ENCODE measurements at regions not wholly inside any gene's neighbourhood (a gene's known extent, or its start where the extent isn't known, plus 50 kb on each side); places are given as distances from the start of the nearest gene placed in this dataset.
A peak's percentile ranks its signal among the peaks of the same experiment; 100 is the strongest.

DNA sequence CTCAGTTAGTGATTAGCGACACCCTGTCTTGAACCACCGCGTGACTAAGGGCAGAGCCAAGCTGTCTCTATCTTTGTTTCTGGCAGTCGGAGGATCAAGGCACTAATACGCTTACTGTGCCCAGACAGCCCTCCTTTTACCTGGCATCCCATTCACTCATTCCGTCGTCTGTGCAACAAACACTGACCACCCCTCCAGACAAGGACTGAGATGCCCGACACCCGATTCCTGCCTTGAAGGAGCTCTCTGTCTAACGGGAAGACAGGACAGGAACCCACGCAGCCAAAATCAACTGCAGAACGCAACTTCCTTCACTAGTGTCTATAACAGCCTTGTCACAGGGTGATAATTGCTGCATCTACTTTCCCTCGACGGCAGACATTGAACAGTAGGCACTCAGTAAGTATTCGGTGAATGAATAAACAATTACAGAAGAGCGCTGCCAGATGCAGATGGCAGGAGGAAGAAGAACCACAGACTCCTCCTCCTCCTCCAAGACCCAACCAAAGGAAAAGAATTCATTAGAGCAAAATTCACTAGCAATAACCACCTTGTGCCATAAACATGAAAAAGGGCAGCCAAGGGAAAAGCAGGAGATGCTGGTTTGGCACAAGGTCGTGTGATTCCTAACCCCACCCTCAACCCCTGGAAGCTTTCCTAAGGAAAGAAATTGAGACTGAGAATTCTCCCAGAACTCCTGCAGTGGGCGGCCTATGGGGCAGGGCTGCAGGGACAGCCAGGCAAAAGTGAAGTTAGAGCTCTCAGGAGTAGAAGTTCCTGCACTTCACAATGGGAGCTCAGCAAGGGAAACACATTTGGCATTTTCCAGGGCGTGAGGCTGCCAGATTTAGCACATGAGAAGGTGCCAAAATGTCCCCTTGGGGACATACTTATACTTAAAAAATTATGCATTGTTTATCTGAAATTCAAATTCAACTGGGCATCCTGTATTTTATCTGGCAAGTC lies 186.6 kb upstream of the DIO3 start:
- Mint-ChIP-seq H3K27me3 (peaks cover 26 to 27% of the 10 kb centered on the region in 2 donors), H3K36me3 (no peaks in the 10 kb centered on the region), H3K9me3 (peaks cover 0 to 5% (median 0%) of the 10 kb centered on the region in 3 donors), H3K27ac (peak overlapping the region in 1 of 2 donors; percentile 47), H3K4me1 (no peaks in the 10 kb centered on the region), H3K4me3 (no peak overlapping the region)
- ChIA-PET CTCF (no interaction called here), POLR2A (no interaction called here)
- Histone ChIP-seq H3K27ac (ENCODE audit: low read length) (no peak overlapping the region), H3K36me3 (ENCODE audit: control insufficient read depth in 2 of 2, extremely low read depth in 1 of 2, insufficient read depth in 1 of 2, low read length in 1 of 2) (no peaks in the 10 kb centered on the region), H3K4me1 (ENCODE audit: control insufficient read depth in 1 of 2, extremely low read depth in 1 of 2, insufficient read depth in 2 of 2, low read length in 2 of 2) (no peaks in the 10 kb centered on the region), H3K9me3 (no peaks in the 10 kb centered on the region), H3K4me3 (ENCODE audit: control insufficient read depth in 1 of 2, extremely low read depth in 1 of 2, low read length in 1 of 2) (no peak overlapping the region), H3K27me3 (replicated peaks in 1 of 2; ENCODE audit: control insufficient read depth in 2 of 2, extremely low read depth in 1 of 2, insufficient read depth in 2 of 2, low read length in 1 of 2) (peaks cover 0 to 46% of the 10 kb centered on the region in 2 experiments)
- WGBS (ENCODE audit: insufficient coverage): 79% methylated on average over 13 of the region's 19 CpGs
- DNase-seq (no peak), ATAC-seq (replicated peaks in 1 of 4) (no peak)

DNA sequence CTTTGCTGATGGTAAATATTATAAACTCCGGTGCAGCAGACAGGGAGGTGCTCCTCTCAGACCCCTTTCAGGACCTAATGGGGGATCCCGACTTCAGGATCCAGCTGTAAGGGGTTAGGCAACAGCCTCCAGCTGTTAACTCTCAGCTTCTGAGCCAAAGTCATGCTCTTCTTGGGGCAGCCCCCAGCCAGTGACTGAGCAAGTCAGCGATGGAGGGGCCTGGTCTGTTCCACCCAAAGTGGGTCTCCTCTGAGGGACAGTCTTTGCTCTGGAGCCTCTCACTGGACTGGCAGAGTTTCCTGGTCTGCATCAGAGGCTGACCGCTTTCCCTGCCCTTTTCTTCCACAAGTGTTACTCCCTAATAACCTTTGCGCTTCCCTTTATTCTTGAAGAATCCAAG lies 184.2 kb upstream of the DIO3 start:
- no peak for ATAC-seq (replicated peaks in 1 of 4)
- peaks cover 0 to 18% (median 0%) of the 10 kb centered on the region in 3 donors for H3K9me3 Mint-ChIP-seq
- no peak overlapping the region for H3K27ac Mint-ChIP-seq
- no peaks in the 10 kb centered on the region for H3K36me3 Mint-ChIP-seq
- peaks cover 0 to 25% of the 10 kb centered on the region in 2 experiments for H3K27me3 ChIP-seq (replicated peaks in 1 of 2; ENCODE audit: control insufficient read depth in 2 of 2, extremely low read depth in 1 of 2, insufficient read depth in 2 of 2, low read length in 1 of 2)
- CTCF ChIA-PET: no interaction called here
- no peaks in the 10 kb centered on the region for H3K9me3 ChIP-seq
- 71% methylated on average over 3 of the region's 5 CpGs for WGBS (ENCODE audit: insufficient coverage)
- no peak overlapping the region for H3K4me3 ChIP-seq (ENCODE audit: control insufficient read depth in 1 of 2, extremely low read depth in 1 of 2, low read length in 1 of 2)
- H3K4me1 ChIP-seq (ENCODE audit: control insufficient read depth in 1 of 2, extremely low read depth in 1 of 2, insufficient read depth in 2 of 2, low read length in 2 of 2): no peaks in the 10 kb centered on the region
- no peaks in the 10 kb centered on the region for H3K36me3 ChIP-seq (ENCODE audit: control insufficient read depth in 2 of 2, extremely low read depth in 1 of 2, insufficient read depth in 1 of 2, low read length in 1 of 2)
- POLR2A ChIA-PET: no interaction called here
- peaks cover 21 to 25% of the 10 kb centered on the region in 2 donors for H3K27me3 Mint-ChIP-seq
- no peak overlapping the region for H3K27ac ChIP-seq (ENCODE audit: low read length)
- no peak for DNase-seq
- H3K4me1 Mint-ChIP-seq: no peaks in the 10 kb centered on the region
- H3K4me3 Mint-ChIP-seq: no peak overlapping the region

DNA sequence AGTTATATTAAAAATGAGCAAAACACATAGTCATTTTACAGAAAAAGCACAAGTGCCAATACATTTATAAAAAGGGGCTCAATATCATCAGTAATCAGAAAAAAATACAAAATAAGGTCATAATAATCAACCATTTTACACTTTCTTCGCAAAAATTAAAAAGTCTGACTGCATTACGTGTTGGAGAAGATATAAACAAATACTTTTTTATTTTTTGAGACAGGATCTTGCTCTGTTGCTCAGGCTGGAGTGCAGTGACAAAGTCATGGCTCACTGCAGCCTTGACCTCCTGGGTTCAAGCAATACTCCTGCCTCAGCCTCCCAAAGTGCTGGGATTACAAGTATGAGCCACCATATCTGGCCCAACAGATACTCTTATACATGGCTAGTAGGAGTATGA lies 181.5 kb upstream of the DIO3 start:
- H3K4me1 Mint-ChIP-seq: no peaks in the 10 kb centered on the region
- WGBS (ENCODE audit: insufficient coverage): no CpG with 5 or more reads among the region's 2 CpGs
- H3K27ac Mint-ChIP-seq: no peak overlapping the region
- H3K36me3 Mint-ChIP-seq: no peaks in the 10 kb centered on the region
- H3K27me3 Mint-ChIP-seq: peaks cover 12 to 14% of the 10 kb centered on the region in 2 donors
- no peak for DNase-seq
- Histone ChIP-seq H3K9me3 (peaks cover 6% of the 10 kb centered on the region), H3K36me3 (ENCODE audit: control insufficient read depth in 2 of 2, extremely low read depth in 1 of 2, insufficient read depth in 1 of 2, low read length in 1 of 2) (no peaks in the 10 kb centered on the region), H3K27ac (ENCODE audit: low read length) (no peak overlapping the region), H3K4me1 (ENCODE audit: control insufficient read depth in 1 of 2, extremely low read depth in 1 of 2, insufficient read depth in 2 of 2, low read length in 2 of 2) (no peaks in the 10 kb centered on the region), H3K4me3 (ENCODE audit: control insufficient read depth in 1 of 2, extremely low read depth in 1 of 2, low read length in 1 of 2) (no peak overlapping the region), H3K27me3 (replicated peaks in 1 of 2; ENCODE audit: control insufficient read depth in 2 of 2, extremely low read depth in 1 of 2, insufficient read depth in 2 of 2, low read length in 1 of 2) (peaks cover 0 to 7% of the 10 kb centered on the region in 2 experiments)
- CTCF ChIA-PET: no interaction called here
- POLR2A ChIA-PET: no interaction called here
- no peak overlapping the region for H3K4me3 Mint-ChIP-seq
- H3K9me3 Mint-ChIP-seq: peaks cover 14 to 39% (median 16%) of the 10 kb centered on the region in 3 donors
- no peak for ATAC-seq (replicated peaks in 1 of 4)

- peaks cover 7 to 14% of the 10 kb centered on the region in 2 donors for H3K27me3 Mint-ChIP-seq
- no peak for DNase-seq
- Histone ChIP-seq H3K4me3 (ENCODE audit: control insufficient read depth in 1 of 2, extremely low read depth in 1 of 2, low read length in 1 of 2) (no peak overlapping the region), H3K9me3 (peaks cover 6% of the 10 kb centered on the region), H3K36me3 (ENCODE audit: control insufficient read depth in 2 of 2, extremely low read depth in 1 of 2, insufficient read depth in 1 of 2, low read length in 1 of 2) (no peaks in the 10 kb centered on the region), H3K27me3 (replicated peaks in 1 of 2; ENCODE audit: control insufficient read depth in 2 of 2, extremely low read depth in 1 of 2, insufficient read depth in 2 of 2, low read length in 1 of 2) (peaks cover 0 to 2% of the 10 kb centered on the region in 2 experiments), H3K4me1 (ENCODE audit: control insufficient read depth in 1 of 2, extremely low read depth in 1 of 2, insufficient read depth in 2 of 2, low read length in 2 of 2) (no peaks in the 10 kb centered on the region), H3K27ac (ENCODE audit: low read length) (no peak overlapping the region)
- no peaks in the 10 kb centered on the region for H3K36me3 Mint-ChIP-seq
- no CpG with 5 or more reads among the region's 3 CpGs for WGBS (ENCODE audit: insufficient coverage)
- no peak for ATAC-seq (replicated peaks in 1 of 4)
- H3K4me3 Mint-ChIP-seq: no peak overlapping the region
- H3K4me1 Mint-ChIP-seq: no peaks in the 10 kb centered on the region
- ChIA-PET POLR2A (interaction anchor here in 1 of 2 donors (0.6 kb wide), 1 partner anchor 66 kb away, joined by 3 read pairs; no protein-coding TSS in a partner anchor), CTCF (no interaction called here)
- no peak overlapping the region for H3K27ac Mint-ChIP-seq
- H3K9me3 Mint-ChIP-seq: peaks cover 14 to 41% (median 18%) of the 10 kb centered on the region in 3 donors
Measured at GRCh38 chr14:101380512-101380911, 180.8 kb upstream of the DIO3 start.

GRCh38 chr14:101380940-101381339 lies 180.4 kb upstream of the DIO3 start:
- no peak overlapping the region for H3K4me3 ChIP-seq (ENCODE audit: control insufficient read depth in 1 of 2, extremely low read depth in 1 of 2, low read length in 1 of 2)
- peaks cover 0 to 2% of the 10 kb centered on the region in 2 experiments for H3K27me3 ChIP-seq (replicated peaks in 1 of 2; ENCODE audit: control insufficient read depth in 2 of 2, extremely low read depth in 1 of 2, insufficient read depth in 2 of 2, low read length in 1 of 2)
- no peaks in the 10 kb centered on the region for H3K4me1 Mint-ChIP-seq
- H3K27ac Mint-ChIP-seq: no peak overlapping the region
- ChIA-PET POLR2A (interaction anchor here in 1 of 2 donors (0.6 kb wide), 1 partner anchor 66 kb away, joined by 3 read pairs; no protein-coding TSS in a partner anchor), CTCF (no interaction called here)
- DNase-seq (no peak), ATAC-seq (replicated peaks in 1 of 4) (no peak)
- H3K4me3 Mint-ChIP-seq: no peak overlapping the region
- H3K4me1 ChIP-seq (ENCODE audit: control insufficient read depth in 1 of 2, extremely low read depth in 1 of 2, insufficient read depth in 2 of 2, low read length in 2 of 2): no peaks in the 10 kb centered on the region
- H3K27me3 Mint-ChIP-seq: peaks cover 7 to 14% of the 10 kb centered on the region in 2 donors
- no peaks in the 10 kb centered on the region for H3K36me3 ChIP-seq (ENCODE audit: control insufficient read depth in 2 of 2, extremely low read depth in 1 of 2, insufficient read depth in 1 of 2, low read length in 1 of 2)
- H3K9me3 ChIP-seq: peaks cover 6% of the 10 kb centered on the region
- no peak overlapping the region for H3K27ac ChIP-seq (ENCODE audit: low read length)
- H3K9me3 Mint-ChIP-seq: peaks cover 14 to 43% (median 18%) of the 10 kb centered on the region in 3 donors
- H3K36me3 Mint-ChIP-seq: no peaks in the 10 kb centered on the region

DNA sequence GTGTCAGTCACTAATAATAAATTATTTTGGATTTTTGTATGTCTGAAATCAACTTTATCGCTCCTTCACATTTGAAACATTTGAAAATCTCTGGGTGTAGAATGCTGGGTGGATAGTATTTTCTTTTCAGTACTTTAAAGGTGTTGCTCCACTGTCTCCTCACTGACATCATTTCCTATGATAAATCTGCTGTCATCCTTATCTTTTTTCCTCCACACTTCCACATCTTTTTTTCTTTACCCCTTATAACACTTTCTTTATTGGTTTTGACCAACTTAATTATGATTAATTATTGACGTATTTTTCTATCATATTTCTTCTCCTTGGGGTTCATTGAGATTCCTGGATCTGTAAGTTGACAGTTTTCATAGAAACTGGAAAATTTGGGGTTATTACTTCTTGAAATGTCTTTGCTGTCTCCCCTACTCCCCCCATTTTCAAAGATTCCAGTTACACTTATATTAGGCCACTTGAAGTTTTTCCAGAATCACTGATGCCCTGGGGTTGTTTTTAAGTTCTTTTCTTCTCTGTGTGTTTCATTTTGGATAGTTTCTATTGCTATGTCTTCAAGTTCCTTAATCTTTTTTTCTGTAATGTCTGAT lies 177.5 kb upstream of the DIO3 start:
- H3K9me3 Mint-ChIP-seq: peaks cover 14 to 46% (median 24%) of the 10 kb centered on the region in 3 donors
- DNase-seq (no peak), ATAC-seq (replicated peaks in 1 of 4) (no peak)
- H3K36me3 Mint-ChIP-seq: no peaks in the 10 kb centered on the region
- ChIA-PET POLR2A (no interaction called here), CTCF (no interaction called here)
- peaks cover 6% of the 10 kb centered on the region for H3K9me3 ChIP-seq
- no peak overlapping the region for H3K4me3 ChIP-seq (ENCODE audit: control insufficient read depth in 1 of 2, extremely low read depth in 1 of 2, low read length in 1 of 2)
- H3K4me3 Mint-ChIP-seq: no peak overlapping the region
- no CpG with 5 or more reads among the region's 2 CpGs for WGBS (ENCODE audit: insufficient coverage)
- no peak overlapping the region for H3K27ac ChIP-seq (ENCODE audit: low read length)
- H3K27me3 ChIP-seq (replicated peaks in 1 of 2; ENCODE audit: control insufficient read depth in 2 of 2, extremely low read depth in 1 of 2, insufficient read depth in 2 of 2, low read length in 1 of 2): peaks cover 2 to 3% of the 10 kb centered on the region in 2 experiments
- no peak overlapping the region for H3K27ac Mint-ChIP-seq
- H3K4me1 ChIP-seq (ENCODE audit: control insufficient read depth in 1 of 2, extremely low read depth in 1 of 2, insufficient read depth in 2 of 2, low read length in 2 of 2): no peaks in the 10 kb centered on the region
- peaks cover 3 to 10% of the 10 kb centered on the region in 2 donors for H3K27me3 Mint-ChIP-seq
- H3K4me1 Mint-ChIP-seq: no peaks in the 10 kb centered on the region
- no peaks in the 10 kb centered on the region for H3K36me3 ChIP-seq (ENCODE audit: control insufficient read depth in 2 of 2, extremely low read depth in 1 of 2, insufficient read depth in 1 of 2, low read length in 1 of 2)

All from T-cell (primary cell).